WTC11 (cell line): ENCODE measurements at regions not wholly inside any gene's neighbourhood (a gene's known extent, or its start where the extent isn't known, plus 50 kb on each side); places are given as distances from the start of the nearest gene placed in this dataset.

Source experiments
- ATF2 ChIP-seq: sonication (generic); formaldehyde crosslinking; IDR thresholded peaks from 2 replicates; pipeline ENCODE4 v1.8.1; 2022; ENCODE audit warnings: low read depth, missing genetic modification reagents, borderline replicate concordance
- ATF3 ChIP-seq: sonication (generic); formaldehyde crosslinking; conservative IDR thresholded peaks from 2 replicates; pipeline ENCODE4 v1.8.1; 2022; ENCODE audit warnings: mild to moderate bottlenecking, missing genetic modification reagents
- CBFB ChIP-seq: sonication (generic); formaldehyde crosslinking; IDR thresholded peaks from 2 replicates; pipeline ENCODE4 v1.8.1; 2022; ENCODE audit warnings: mild to moderate bottlenecking, low read depth, missing genetic modification reagents
- CTCF ChIP-seq: fragments of 200-600 bp; IDR thresholded peaks from 2 replicates; pipeline ENCODE4 v1.8.0; 2022; ENCODE audit warnings: antibody characterized with exemption
- E2F4 ChIP-seq: sonication (generic); formaldehyde crosslinking; IDR thresholded peaks from 2 replicates; pipeline ENCODE4 v1.8.1; 2022; ENCODE audit warnings: low read depth, mild to moderate bottlenecking, moderate library complexity, missing genetic modification reagents, borderline replicate concordance
- MAX ChIP-seq: sonication (generic); formaldehyde crosslinking; IDR thresholded peaks from 2 replicates; pipeline ENCODE4 v1.8.0; 2022; ENCODE audit warnings: mild to moderate bottlenecking, missing genetic modification reagents
- MLX ChIP-seq: sonication (generic); formaldehyde crosslinking; IDR thresholded peaks from 2 replicates; pipeline ENCODE4 v1.8.1; 2023; ENCODE audit warnings: mild to moderate bottlenecking, missing genetic modification reagents, moderate library complexity
- NFYB ChIP-seq: sonication (generic); formaldehyde crosslinking; conservative IDR thresholded peaks from 2 replicates; pipeline ENCODE4 v1.8.0; 2022; ENCODE audit warnings: low read depth, missing genetic modification reagents
- TP53 ChIP-seq: sonication (generic); formaldehyde crosslinking; IDR thresholded peaks from 2 replicates; pipeline ENCODE4 v1.8.1; 2023; ENCODE audit warnings: mild to moderate bottlenecking, missing genetic modification reagents
- ZNF121 ChIP-seq: sonication (generic); formaldehyde crosslinking; IDR thresholded peaks from 2 replicates; pipeline ENCODE4 v1.8.0; 2023; ENCODE audit warnings: missing genetic modification reagents

GRCh38 chr4:181688432-181688831 lies 554.8 kb upstream of the TENM3 start:
- TF ChIP-seq CTCF (no peak), MLX (no peak), ATF2 (CRISPR knock-in tag) (no peak), CBFB (CRISPR knock-in tag) (no peak), E2F4 (no peak), ZNF121 (CRISPR knock-in tag) (no peak), ATF3 (CRISPR knock-in tag) (no peak), NFYB (CRISPR knock-in tag) (no peak), MAX (CRISPR knock-in tag) (no peak), TP53 (CRISPR knock-in tag) (no peak)
